DND-41 (cell line): ENCODE measurements at regions not wholly inside any gene's neighbourhood (a gene's known extent, or its start where the extent isn't known, plus 50 kb on each side); places are given as distances from the start of the nearest gene placed in this dataset.

Experiments
- CTCF ChIP-seq: IDR thresholded peaks from 2 replicates; pipeline ENCODE4 v1.5.1; 2012; ENCODE audit warnings: borderline replicate concordance, low read length, moderate library complexity, mild to moderate bottlenecking; ENCODE audit not compliant: poor library complexity, severe bottlenecking; ENCODE audit errors: extremely low read depth
- EZH2 ChIP-seq: IDR thresholded peaks from 3 replicates; pipeline ENCODE4 v1.6.1; 2012; ENCODE audit warnings: borderline replicate concordance, low read depth, mild to moderate bottlenecking, moderate library complexity, low read length, inconsistent platforms; ENCODE audit not compliant: severe bottlenecking

GRCh38 chr18:4573735-4574134 lies 118.6 kb upstream of the DLGAP1 start:
- TF ChIP-seq CTCF (no peak), EZH2 (no peak)
